ENCODE measurements at regions not wholly inside any gene's neighbourhood (a gene's known extent, or its start where the extent isn't known, plus 50 kb on each side); places are given as distances from the start of the nearest gene placed in this dataset.

GRCh38 chr9:107733523-107733894 is 243.9 kb upstream of the KLF4 start:
- no peak for TF ChIP-seq ZNF547 (CRISPR knock-in tag; IDR thresholded peaks at IDR 0.05)
- no peak for TF ChIP-seq PLRG1 (conservative IDR thresholded peaks at IDR 0.05)
- TF ChIP-seq GTF2F1 (IDR thresholded peaks at IDR 0.05; ENCODE audit: low read length), result no peak
- TF ChIP-seq ZBTB44 (CRISPR knock-in tag; IDR thresholded peaks at IDR 0.05), result no peak
- no peak for TF ChIP-seq NKX3-1 (CRISPR knock-in tag; IDR thresholded peaks at IDR 0.05)
- no peak for TF ChIP-seq MXD4 (CRISPR knock-in tag; IDR thresholded peaks at IDR 0.05)
- no peak for TF ChIP-seq ZFP36 (IDR thresholded peaks at IDR 0.05; ENCODE audit: borderline replicate concordance, low read depth, low read length, partially characterized antibody)
- no peak for TF ChIP-seq ZC3H13 (CRISPR knock-in tag; IDR thresholded peaks at IDR 0.05)
- TF ChIP-seq MNT (IDR thresholded peaks at IDR 0.05), result no peak
- TF ChIP-seq MYC (CRISPR knock-in tag; IDR thresholded peaks at IDR 0.05; ENCODE audit: borderline replicate concordance), result no peak
- TF ChIP-seq BCL6 (CRISPR knock-in tag; IDR thresholded peaks at IDR 0.05), result no peak
- no peak for TF ChIP-seq ZNF713 (CRISPR knock-in tag; IDR thresholded peaks at IDR 0.05)
- TF ChIP-seq STAT6 (CRISPR knock-in tag; IDR thresholded peaks at IDR 0.05; ENCODE audit: borderline replicate concordance), result no peak
- Histone ChIP-seq H3K4me2 (ENCODE audit: low read depth, low read length) (peak overlapping the region; percentile 37; the same call in 1 of the 2 replicates), H2AFZ (ENCODE audit: low read length) (peak overlapping the region; percentile 74), H3K27ac (ENCODE audit: extremely low read length, insufficient read depth, low read length) (no peak overlapping the region), H3K36me3 (replicated peaks in 1 of 2; ENCODE audit: control insufficient read depth in 1 of 2, insufficient read depth in 2 of 2, low read length in 2 of 2) (no peaks in the 10 kb centered on the region), H3K4me1 (ENCODE audit: insufficient read depth, low read length) (no peaks in the 10 kb centered on the region), H3K27me3 (ENCODE audit: control insufficient read depth in 1 of 2, insufficient read depth in 2 of 2, low read length in 2 of 2) (no peaks in the 10 kb centered on the region), H3K9me3 (ENCODE audit: low read length) (no peaks in the 10 kb centered on the region), H3K79me2 (ENCODE audit: insufficient read depth, low read length) (no peaks in the 10 kb centered on the region), H3K4me3 (replicated peaks in 1 of 3; ENCODE audit: insufficient read depth in 1 of 3, low read depth in 2 of 3, low read length in 3 of 3) (no peak overlapping the region), H3K9ac (ENCODE audit: insufficient read depth, low read depth, low read length) (no peak overlapping the region), H4K20me1 (ENCODE audit: insufficient read depth, low read length) (no peaks in the 10 kb centered on the region)
- DNase-seq (ENCODE audit: low spot score), result no peak
- BruUV-seq (replicated peaks), result no TSS peak
- ChIA-PET CTCF (ENCODE audit: low intra/inter-chr PET ratio, low total read pairs) (no interaction called here), POLR2A (no interaction called here)
- FAIRE-seq, result no peak
- ATAC-seq, result no peak; the same call in 2 of the 3 replicates
- 19% methylated on average over 2 of the region's 5 CpGs for WGBS (ENCODE audit: low lambda C conversion rate)
- in situ Hi-C loops (cut with HindIII; ENCODE audit: extremely low pct_ligation_motif_present, low pct_unique_long_range_greater_than_20kb), result no loop called here
- intact Hi-C loops (cut with micrococcal nuclease; ENCODE audit: unreplicated experiment), result no loop called here

All from HepG2 (cell line).